OCI-LY1 (cell line): ENCODE measurements at regions not wholly inside any gene's neighbourhood (a gene's known extent, or its start where the extent isn't known, plus 50 kb on each side); places are given as distances from the start of the nearest gene placed in this dataset.

ENCODE experiments used
- EZH2 ChIP-seq: fragments of 200-600 bp; sonication (generic), shearing (Covaris generic); IDR thresholded peaks from 2 replicates; pipeline ENCODE4 v1.8.0; 2017; ENCODE audit warnings: borderline replicate concordance, mixed run types, mild to moderate bottlenecking, antibody characterized with exemption, low read length, moderate library complexity, mixed read lengths
- TF ChIP-seq, protein P1 (sequence below): fragments of 200-600 bp; sonication (generic), shearing (Covaris generic); IDR thresholded peaks from 2 replicates; pipeline ENCODE4 v1.5.1; 2017; ENCODE audit warnings: mild to moderate bottlenecking, antibody characterized with exemption, low read length, moderate library complexity, mixed read lengths

DNA sequence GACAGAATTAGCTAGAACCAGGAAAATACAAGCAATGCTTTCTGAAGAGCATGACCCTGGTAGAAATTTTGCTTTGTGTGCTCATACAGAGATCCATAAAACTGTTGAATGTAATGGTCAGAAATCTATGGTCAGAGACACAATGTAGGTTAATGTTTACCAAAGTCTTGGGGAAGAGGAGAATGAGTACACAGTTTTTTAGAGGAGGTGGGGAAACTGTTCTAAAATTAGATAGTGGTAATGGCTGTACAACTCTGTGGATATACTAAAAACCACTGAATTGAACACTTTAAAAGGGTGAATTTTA is 109.5 kb upstream of the ARHGAP5 start:
- TF ChIP-seq, protein P1, sequence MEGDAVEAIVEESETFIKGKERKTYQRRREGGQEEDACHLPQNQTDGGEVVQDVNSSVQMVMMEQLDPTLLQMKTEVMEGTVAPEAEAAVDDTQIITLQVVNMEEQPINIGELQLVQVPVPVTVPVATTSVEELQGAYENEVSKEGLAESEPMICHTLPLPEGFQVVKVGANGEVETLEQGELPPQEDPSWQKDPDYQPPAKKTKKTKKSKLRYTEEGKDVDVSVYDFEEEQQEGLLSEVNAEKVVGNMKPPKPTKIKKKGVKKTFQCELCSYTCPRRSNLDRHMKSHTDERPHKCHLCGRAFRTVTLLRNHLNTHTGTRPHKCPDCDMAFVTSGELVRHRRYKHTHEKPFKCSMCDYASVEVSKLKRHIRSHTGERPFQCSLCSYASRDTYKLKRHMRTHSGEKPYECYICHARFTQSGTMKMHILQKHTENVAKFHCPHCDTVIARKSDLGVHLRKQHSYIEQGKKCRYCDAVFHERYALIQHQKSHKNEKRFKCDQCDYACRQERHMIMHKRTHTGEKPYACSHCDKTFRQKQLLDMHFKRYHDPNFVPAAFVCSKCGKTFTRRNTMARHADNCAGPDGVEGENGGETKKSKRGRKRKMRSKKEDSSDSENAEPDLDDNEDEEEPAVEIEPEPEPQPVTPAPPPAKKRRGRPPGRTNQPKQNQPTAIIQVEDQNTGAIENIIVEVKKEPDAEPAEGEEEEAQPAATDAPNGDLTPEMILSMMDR = no peak
- no peak for TF ChIP-seq EZH2
